CD4-positive, alpha-beta T cell treated with Interferon alpha-2 for 1 hour (primary cell): ENCODE measurements at regions not wholly inside any gene's neighbourhood (a gene's known extent, or its start where the extent isn't known, plus 50 kb on each side); places are given as distances from the start of the nearest gene placed in this dataset.
"Not testable (repeated sequence)": the region's sequence is repeated elsewhere in the genome, so short reads cannot be mapped to it uniquely, and the experiment has no call there.

Source experiments
- DNase-seq, 2 donors: peaks; one replicate each; pipeline ENCODE4 v3.0.0-alpha.2; 2020 to 2022

DNA sequence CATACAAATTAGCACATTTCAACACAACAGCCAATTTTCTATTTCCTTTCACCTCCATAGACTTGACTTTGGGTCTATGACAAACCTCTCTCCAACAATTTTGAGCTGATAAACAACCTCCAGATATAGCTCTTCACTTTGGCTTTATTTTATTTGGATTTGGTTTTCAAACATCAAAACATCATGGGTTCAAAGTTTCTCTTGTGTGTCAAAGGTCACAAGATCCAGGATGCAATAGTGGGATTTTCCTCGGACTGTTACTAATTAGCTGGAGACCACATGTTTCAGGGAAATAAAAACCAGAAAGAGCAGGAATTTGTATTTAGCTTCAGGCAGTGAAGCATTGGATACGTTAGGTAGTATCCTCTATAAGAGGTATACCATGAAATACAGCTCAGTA, 351.0 kb upstream of the SOX9 start:
- DNase-seq, result no peak

DNA sequence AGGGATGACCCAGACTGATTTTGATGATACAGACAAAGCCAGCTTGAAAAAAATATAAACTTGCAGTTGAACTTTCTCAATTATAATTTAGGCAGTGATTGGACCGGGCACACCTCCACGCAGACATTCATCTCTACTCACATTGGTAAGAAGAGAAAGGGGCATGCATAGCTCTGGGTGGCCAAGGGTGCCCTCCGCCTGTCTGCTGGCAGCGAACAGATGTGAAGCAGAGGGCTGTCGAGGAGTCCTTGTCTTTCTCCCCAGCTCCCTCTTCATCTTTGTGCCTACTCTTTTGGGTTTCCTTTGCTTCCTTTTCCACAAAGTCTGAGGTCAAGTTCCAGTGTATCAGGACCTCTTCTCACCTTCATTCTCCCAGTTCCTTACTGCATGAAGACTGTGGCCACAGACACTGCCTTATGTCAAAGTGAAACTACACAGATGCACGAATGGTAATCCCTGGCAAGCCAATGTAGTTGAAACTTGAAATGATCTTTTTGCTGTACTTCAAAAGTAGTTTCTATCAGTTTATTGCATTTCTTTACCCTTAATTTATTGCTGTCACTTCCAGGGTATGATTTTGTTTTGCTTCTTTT, 343.7 kb upstream of the SOX9 start:
- DNase-seq, result no peak

DNA sequence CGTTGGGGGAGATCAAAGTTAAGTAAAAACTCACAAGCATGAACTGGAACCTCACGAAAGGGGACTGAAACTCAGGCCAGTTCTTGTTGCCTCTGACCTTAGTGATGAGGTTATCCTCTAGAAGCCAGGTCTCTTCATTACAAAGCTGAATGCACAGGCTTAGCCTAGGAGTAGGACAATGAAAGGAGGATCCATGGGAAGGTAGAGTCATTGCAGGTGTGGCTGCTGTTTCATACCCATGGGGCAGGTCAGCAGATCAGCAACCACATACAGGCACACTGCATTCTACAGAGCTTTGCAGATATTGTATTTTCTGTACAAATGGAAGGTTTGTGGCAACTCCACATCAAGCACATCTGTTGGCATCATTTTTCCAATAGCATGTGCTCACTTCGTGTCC, 341.3 kb upstream of the SOX9 start:
- DNase-seq, result no peak

DNA sequence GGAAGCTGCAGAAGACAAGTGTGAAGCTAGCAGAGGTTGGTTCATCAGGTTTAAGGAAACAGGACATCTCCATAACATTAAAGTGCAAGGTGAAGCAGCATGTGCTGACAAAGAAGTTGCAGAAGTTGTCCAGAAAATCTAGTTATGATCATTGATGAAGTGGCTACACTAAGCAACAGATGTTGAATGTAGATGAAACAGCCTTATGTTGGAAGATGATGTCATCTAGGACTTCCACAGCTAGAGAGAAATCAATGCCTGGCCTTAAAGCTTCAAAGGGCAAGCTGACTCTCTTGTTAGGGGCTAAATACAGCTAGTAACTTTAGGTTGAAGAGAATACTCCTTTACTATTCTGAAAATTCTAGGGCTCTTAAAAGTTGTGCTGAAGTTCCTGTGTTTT, 340.2 kb upstream of the SOX9 start:
- no peak for DNase-seq

DNA sequence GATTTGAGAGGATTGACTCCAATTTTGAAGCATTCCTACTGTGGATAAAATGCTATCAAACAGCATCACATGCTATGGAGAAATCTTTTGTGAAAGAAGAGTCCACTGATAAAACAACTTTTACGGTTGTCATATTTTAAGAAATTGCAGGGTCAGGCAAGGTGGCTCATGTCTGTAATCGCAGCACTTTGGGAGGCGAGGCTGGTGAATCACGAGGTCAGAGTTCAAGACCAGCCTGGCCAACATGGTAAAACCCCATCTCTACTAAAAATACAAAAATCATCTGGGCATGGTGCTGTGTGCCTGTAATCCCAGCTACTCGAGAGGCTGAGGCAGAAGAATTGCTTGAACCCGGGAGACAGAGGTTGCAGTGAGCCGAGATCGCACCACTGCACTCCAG, 338.8 kb upstream of the SOX9 start:
- DNase-seq, result not testable (repeated sequence)

DNA sequence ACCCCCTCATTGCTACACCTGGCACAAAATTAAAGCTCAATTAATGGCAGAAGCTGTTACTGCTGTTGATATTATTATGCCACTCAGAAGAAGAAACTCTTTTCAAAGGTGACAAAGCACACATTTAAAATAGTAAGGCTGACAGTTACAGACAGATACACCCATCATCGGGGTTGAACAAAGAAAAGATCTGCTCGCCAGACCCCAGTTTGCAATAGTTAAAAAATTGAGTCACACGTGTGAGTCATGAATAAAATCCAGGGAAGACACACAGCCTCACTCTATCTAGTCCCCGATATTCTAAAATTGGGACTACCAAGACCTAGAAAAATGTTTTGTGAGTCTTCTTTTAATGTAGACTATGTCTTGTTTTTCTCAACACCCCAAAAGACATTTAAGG, 330.0 kb upstream of the SOX9 start:
- DNase-seq, result no peak

DNA sequence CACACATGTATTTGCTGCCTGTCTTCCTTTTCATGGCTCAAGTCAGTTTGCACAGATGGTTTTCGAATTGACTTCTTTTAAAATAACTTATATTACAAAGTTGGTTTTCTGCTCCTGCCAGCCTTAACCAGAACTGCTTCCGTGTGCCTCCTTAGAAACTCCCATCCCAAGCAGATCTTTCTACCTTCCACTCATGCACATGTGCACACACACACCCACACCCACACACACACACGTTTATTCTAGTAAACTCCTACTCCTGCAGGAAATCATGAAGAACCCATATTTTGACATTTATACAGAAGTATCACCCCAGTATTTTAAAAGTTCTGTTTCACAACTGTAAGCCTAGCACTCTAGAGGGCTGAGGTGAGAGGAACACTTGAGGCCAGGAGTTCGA, 329.5 kb upstream of the SOX9 start:
- DNase-seq, result no peak

DNA sequence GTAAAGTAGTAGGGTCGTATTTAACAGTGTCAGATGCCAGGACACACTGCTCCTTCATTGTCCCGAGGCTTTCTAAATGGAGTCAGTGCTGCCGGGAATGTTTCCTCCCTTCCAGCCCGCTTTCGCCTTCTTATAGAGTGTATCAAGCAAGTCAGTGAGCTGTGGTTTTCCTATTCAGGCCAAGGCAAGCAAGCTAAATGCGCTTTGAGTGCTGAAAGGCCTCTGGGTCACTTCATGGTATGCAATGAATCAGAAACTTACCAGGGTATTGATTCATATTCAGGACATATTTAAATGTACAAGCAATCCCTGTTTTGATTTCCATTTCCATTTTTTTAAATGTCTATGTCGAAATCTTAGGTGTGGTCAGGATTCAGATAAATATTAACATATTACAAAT, 327.9 kb upstream of the SOX9 start:
- DNase-seq, result no peak

DNA sequence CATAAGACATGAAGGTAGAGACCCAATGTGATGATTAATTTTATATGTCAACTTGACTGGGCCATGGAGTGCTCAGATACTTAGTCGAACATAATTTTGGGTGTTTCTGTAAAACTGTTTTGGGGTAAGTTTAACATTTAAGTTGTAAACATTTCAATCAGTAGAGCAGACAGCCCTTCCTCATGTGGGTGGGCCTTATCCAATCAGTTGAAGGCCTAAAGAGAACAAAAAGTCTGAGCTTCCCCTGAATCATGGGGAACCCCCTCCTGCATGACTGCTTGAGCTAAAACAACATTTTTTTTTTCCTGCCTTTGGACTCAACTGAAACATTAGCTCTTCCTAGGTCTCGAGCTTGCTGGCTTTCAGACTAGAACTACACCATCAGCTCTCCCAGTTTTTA, 327.3 kb upstream of the SOX9 start:
- DNase-seq, result no peak

DNA sequence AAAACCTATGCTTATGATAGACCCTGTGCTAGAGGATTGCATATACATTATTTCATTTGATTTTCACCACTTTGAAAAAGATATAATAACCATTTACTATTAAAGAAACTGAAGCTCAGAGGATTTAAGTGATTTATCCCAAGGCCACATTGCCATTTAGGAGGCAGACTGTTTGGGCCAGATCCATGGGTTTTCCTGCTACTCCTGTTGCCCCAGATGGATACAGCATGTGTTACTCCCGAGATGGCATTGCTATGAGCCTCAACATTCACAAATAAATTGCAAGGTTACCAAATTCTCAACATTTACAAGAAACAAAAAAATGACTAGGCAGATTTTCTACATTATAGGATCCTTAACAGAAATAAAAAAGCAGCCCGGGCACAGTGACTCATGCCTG, 322.1 kb upstream of the SOX9 start:
- DNase-seq, result no peak

DNA sequence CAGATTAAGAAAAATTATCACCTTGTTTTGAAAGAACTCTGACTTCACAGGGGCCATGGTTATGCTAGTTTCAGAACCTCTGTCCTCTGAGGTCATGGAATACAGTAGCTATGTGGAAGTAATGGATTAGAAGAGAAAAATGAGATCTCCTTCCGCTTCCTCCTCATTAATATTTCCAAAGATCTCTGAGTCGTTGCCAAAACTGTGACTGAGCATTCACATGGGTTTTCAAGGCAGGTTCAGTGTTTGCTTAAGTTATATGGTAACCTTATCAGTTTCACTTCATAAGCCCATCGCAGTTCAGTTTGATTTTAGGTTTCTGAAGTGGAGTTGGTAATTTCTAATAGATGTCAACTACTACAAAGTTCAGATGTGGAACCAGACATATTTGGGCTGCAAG, 321.2 kb upstream of the SOX9 start:
- no peak for DNase-seq

DNA sequence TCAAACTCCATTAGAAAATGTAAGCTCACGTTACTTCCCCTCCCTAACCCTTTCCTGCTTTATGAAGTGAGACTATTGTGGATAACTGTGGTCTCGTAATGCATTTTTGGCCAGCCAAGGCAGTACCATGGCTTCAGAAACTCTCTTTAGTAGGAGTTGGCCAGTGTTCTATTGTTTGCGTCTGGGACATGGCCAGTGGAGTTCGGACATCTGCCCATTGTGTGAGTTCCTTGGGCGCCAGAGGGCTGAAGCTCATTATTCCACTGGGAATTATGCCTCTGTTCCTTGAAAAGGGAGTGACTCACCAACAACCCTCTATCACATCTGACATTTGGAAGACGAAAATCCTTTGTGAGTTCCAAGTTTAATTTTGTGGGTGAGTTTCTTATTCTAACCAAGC, 319.5 kb upstream of the SOX9 start:
- no peak for DNase-seq

DNA sequence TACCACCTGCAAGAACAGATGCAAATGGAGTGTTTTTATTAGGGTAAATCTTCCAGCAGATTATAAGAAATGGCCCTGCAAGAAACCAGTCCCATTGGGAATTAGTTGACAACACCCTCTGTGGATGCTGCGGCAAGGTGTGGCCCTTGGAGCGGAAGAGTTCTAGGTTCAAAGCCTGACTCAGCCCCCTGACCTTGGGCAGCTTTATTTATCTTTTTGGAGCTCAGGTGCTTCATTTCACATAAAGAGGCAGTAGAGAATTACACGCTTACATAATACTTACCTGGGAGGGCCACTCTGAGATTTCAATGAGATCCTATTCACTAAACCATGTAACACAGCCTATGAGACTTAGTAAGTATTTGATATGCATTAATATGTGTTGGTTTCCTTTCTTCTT, 318.2 kb upstream of the SOX9 start:
- DNase-seq, result no peak

DNA sequence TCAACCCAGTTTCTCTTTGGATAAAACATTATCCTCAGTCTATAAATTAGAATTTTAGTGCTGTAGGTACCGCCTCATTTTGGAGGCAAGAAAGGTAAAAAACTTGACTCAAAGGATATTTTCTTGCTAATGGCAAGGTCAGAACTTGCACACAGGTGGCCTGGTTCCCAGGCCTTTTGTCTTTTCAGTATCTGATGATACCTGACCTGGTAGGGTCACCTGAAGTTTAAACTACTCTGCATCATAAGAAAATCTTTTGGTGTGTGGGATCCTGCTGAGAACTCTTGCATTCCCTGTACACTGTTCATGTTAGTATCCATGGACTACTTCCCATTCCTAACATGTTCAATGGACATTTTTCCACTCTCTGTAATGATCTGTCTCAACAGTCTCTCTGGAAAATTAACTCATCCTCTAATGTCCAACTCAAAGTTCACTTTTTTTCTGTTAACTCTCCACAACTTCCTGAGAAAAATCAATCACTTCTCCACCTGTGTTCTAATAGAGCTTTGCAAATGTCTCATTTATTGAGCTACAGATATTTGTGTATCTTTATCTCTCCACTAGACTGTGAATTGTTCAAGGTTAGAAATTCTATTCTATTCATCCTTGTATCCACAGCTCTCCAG, 317.1 kb upstream of the SOX9 start:
- no peak for DNase-seq

DNA sequence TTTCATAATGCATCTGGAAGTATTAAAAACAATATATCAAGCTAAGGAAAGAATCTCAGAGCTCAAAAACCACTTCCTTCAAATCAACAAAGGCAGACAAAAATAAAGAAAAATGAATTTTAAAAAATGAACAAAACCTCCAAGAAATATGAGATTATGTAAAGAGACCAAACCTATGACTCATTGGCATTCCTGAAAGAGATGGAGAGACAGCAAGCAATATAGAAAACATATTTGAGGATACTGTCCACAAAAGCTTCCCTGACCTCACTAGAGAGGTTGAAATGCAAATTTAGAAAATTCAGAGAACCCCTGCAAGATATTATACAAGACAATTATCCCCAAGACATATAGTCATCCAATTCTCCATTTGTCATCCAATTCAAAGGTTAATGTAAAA, 311.3 kb upstream of the SOX9 start:
- no peak for DNase-seq

DNA sequence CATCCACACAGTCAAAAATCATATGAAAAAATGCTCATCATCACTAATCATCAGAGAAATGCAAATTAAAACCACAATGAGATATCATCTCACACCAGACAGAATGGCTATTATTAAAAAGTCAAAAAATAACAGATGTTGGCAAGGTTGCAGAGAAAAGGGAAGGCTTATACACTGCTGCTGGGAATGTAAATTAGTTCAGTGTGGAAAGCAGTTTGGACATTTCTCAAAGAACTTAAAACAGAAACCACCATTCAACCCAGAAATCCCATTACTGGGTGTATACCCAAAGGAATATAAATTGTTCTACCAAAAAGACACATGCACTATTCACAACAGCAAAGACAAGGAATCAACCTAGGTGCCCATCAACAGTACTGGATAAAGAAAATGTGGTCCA, 307.0 kb upstream of the SOX9 start:
- not testable (repeated sequence) for DNase-seq

DNA sequence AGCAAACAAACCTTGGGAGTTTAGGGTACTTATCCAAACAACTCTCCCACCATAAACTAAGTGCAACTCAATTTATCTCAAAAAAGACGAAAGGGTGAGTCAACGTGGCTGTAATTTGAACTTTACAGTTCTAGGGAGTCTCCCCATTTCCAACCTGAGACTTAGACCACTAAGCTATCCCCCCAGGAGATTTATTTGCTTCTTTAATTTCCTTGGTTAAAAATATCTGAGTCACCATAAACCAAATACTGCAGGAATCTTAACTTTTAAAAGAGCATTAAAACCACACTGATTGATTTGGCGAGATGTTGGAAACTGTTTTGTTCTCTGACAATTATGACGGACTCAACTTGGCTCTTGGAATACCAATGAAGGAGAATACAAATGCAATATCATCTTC, 299.3 kb upstream of the SOX9 start:
- no peak for DNase-seq

DNA sequence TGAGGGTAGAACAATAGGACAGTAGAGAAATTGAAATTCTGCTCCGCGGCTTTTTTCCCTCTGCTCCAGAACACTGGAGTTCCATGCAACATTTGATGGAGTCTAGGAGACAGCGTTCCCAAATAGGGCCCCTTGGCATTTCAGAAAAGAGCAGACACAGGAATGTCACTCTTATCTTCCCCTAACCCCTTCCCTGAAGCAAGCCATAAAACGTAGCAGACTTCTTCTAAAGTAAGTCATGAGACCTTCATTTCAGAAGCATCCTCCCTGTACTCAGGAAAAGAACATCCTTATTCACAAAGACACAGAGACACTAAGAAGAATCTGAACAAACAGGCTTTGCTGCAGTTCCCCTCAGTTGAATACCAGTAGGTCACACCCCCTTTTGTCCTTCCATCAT, 296.1 kb upstream of the SOX9 start:
- no peak for DNase-seq

DNA sequence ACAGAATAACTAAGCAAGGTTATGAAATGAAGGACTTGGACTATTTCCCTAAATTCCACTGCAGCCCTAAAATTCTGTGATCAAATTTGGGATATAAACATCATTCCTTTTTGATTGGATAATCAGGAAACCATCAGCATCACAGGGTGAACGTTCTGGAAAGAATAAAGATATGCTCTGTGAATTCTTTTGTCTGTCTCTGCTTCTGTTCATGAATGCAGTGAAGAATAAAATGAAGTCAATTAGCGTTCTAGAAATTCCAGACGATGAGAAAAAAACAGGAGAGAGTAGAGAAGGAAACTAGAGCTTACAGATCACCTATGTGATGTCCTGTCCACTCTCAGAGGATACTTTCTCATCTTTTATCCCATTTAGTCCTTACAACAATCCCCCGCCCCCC, 295.1 kb upstream of the SOX9 start:
- DNase-seq, result no peak

DNA sequence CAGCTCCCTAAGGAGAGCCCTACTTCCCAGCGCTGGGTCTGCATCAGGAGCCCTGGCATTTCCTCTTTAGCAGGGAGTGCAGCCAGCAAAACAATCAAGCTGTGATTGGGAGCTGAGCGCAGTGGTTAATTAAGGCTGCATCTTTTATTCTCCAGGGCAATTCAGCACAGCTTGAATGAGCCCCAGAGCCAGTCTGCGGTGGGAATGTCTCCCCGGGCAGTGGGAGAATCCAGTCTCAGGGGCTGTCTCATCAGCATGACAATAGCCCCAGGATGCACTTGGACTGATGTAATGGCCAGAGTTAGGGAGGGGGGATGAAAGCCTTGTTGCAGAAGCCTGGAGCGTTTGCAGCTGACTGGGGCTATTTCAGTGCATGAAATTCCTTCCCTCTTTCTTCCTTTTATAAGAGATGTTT, 292.6 kb upstream of the SOX9 start:
- DNase-seq, result no peak

DNA sequence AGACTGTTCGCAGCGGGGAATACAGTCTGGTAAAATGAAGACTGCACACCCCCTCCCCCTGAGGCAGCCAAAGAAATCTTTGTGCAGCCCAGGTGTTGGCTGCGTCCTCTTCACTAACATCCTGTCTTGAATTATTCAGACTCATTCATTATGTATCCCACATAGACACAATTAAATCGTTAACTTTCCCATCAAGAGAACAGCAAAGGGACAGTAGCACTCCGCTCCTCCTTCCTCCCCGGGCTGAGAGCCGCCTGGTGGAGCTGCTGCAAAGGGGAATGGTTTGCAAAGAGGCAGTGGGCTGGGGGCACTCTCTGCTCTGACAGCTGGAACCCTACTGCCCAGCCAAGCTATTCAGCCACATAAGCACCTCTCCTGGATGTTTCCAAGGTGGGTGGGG, 290.0 kb upstream of the SOX9 start:
- DNase-seq, result no peak

DNA sequence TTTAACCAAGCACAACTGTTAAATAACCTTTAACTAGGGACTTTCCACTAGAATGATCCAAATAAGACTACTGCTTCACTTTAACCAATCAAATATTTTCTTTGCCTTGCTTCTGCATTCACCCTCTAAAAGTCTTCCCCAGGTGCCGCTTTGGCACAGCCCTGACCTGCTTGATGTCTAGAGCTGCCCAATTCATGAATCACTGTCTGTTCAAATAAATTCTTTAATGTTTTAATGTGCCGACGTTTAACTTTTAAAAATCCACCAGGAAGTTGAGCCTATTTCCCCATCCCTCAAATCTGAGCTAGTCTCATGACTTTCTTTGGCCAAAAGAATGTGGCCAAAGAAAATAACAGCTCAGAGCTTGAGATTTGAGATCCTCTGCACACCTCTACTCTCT, 277.8 kb upstream of the SOX9 start:
- no peak for DNase-seq

DNA sequence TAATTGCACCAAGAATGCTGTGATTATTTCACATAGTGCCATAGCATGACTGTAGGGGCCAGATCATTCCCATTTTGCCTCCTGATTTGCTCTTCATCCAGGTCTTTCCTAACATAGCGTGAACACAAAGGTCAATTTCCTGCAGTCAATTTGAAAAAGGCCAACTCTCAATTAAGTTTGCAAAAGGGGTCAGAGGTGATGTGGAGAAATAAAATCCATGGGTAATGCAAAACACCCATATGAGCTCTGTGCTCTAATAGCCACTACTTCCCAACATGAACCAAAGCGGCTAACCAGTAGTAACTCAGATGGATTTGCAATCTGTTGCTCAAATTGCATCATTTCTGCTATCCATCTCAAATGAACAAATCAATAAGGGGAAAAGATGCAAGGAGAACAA, 275.5 kb upstream of the SOX9 start:
- no peak for DNase-seq

DNA sequence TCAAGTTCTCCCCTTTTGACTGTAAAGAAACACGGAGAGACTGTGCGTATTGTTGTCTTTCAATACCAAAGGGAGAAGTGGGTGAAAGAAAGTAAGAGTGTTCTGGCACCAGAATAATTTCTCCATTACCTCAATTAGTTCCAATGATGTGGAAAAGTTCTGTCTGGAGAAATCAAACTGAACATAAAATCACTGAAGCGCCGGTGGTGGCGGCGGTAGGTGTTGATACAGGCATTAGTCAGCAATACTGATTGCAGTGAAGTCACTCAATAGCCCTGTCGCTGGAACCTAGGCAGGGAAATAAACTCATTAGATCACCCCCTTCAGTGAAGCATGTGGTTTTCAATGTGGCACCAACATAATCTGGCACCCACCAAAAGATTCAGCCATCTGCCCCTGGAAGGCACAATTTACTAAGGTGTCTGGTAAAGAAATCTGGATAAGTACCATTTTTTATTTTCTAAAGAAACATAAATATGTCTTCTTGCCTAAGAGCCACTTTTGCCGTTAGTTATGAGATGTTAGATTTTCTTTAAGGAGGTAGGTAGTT, 274.2 kb upstream of the SOX9 start:
- DNase-seq, result no peak
